HG02763 (cell line): ENCODE measurements at regions not wholly inside any gene's neighbourhood (a gene's known extent, or its start where the extent isn't known, plus 50 kb on each side); places are given as distances from the start of the nearest gene placed in this dataset.

ENCODE experiments used
- ATAC-seq: cut with Tn5 transposase; IDR thresholded peaks from one replicate; pipeline ENCODE4 v1.9.1; 2021; ENCODE audit warnings: mild to moderate bottlenecking, moderate library complexity; ENCODE audit not compliant: unreplicated experiment

DNA sequence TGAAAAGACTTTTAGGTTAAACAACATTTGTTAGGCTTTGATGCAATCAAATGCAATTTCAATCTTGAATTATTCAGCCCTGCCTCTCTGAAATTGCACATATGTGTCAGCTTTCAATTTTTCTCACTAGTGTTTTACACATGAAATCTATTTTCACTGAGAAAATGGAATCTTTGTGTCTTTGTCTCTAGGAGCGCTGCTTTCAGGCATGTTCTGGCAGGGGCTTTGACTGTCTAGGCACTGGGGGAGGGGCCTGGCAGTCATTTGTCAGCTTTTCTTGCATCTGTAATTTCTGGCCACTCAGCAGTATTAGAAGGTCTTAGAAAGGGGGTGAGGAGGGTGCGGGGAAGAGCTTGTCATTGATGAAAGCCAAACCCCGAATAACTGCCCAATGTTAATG lies 264.4 kb downstream of the PTPRC start:
- ATAC-seq = no peak

DNA sequence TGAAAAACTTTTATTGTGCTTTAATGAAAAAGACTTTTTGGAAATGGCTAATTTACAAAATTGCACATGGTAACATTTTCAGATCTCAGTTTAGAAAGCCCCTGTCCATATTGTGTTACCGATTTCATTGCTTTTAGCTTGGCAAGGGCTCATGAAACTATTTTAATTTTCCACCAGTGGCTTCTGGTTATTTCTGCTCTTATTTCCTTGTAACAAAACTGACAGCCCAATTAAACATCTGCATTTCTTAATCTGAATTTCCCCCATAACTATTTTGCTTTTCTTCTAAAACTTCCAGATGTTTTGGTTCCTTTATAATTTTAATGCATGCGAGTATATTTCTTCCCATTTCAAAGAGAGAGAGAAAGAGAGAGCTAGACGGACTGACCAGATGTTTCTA lies 264.8 kb downstream of the PTPRC start:
- ATAC-seq = no peak

DNA sequence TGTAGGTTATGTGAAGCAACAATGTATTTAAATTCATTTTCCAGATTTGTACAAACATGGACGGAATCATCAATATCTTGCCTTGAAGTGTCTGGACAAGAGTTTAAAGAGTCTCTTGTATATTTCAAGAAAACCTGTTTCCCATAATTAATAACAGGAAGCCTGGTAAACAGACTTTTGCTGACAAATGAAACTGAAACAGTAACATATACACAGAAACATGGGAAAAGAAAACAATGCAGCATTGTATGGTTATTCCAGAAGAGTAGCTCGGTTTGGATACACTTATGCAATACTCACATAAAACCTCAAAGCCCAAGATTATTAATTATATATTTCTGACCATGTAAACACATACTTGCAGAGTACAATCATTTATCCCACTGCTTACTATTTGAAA lies 265.5 kb downstream of the PTPRC start:
- no peak for ATAC-seq

DNA sequence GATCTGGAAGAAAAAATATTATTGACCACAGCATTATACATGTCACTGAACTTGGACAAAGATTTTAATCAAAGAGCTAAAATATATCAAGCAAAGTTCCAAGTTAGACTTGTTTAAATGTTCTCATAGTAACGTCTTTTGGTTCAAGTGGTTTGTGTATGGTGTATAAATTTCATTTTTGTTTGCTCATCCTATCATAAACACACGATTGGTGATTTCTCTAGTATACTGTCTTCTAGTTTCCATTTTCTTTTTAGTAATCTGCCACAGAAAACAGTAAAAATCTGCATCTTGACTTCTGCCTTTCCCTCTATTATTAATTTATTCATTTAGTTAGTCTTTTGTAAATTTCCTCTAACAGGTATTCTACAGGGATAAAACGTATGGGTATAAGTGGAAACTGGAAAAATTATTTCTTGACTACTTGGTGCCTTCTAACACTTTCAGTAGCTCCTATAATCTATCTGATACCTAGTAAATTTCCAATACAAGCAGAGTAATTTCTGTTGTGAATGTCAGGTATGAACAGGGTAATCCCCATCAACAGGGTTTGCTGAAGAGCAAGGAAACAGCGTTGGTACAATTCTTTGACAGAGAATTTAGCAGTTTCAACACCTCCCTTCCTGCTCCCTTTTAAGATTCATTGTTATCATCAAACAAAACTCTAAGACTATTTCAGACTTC lies 268.0 kb downstream of the PTPRC start:
- ATAC-seq = no peak

DNA sequence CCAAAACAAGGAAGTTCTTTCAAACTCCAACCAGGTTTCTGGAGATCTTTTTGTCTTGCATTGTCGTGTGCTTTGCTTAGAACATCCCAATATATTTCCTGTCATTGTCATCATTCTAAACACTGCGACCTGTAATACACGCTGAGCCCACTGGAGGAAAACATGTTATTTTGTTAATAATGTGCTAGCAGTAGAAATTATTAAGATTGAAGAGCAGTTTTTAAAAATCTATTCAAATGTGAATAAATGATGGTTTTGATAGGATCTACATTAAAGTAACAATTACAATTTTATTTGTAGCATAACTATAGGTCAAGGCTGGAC lies 268.5 kb downstream of the PTPRC start:
- ATAC-seq = no peak

DNA sequence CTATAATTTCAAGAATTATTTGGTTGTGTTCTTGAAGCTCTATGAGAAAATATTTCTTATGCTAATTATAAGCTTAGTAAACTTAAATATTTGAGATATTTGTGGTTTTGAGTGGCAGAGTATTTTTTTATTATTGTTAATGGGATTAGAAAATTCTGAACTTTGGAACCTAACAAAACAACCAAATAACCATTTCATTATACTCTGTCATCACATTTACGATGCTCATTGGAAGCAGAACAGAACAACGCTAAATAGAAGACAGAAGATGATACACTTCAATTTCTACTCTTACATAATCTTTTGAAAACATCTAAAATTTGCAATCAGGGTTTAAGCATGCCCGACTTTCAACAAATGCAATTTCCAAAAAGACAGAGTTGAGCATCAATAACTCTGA lies 270.2 kb downstream of the PTPRC start:
- no peak for ATAC-seq

DNA sequence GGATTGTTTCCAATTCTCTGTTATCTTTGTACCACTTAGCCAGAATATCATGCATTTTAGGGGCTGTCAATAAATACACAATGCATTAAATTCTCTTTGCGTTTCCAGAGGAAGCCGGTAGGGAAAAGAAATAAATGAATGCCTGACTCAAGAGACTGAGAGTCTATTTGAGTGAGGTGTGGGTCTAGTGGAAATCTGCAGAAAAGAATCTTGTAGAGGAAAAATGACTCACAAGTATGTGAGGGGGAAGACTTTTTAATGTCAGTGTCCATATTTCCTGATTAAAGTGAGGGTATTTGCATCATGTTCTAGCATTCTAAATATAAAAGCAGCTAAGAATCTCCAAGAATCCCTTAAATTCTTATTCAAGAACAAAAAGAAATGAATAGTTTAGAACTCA lies 271.1 kb downstream of the PTPRC start:
- ATAC-seq = no peak

DNA sequence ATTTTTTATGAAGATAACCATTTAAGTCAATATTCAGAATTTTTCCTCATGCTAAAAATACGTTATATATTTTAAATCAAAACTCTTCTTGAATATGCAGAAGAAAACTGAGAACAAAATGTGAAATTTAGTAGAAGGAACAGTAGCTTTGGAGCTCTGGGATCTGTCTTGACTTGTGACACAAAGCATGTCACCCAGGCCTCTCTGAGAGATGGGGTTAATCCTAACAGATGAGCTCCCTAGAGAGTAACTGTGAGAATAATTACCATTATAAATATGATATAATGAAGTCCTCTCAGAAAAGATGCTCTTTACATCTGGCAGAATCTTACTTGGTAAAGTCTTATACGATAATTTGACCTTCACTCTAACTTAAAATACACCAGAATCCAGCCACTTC lies 272.0 kb downstream of the PTPRC start:
- no peak for ATAC-seq

DNA sequence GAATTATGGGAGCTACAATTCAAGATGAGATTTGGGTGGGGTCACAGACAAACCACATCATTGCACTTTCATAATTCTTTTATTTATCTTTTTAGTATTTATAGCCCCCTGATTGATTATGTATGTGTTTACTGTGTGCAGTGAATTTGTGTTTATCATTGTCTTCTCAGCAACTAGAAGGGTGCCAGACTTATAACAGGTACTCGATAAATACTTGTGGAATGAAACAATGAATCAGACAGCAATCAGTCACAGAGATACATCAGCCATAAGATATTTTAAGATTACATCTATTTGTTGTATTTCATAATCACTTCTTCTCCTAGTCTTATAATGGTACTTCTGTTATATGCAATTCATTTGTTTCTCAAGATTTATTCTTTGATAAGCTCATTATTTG lies 273.2 kb downstream of the PTPRC start:
- ATAC-seq = no peak

DNA sequence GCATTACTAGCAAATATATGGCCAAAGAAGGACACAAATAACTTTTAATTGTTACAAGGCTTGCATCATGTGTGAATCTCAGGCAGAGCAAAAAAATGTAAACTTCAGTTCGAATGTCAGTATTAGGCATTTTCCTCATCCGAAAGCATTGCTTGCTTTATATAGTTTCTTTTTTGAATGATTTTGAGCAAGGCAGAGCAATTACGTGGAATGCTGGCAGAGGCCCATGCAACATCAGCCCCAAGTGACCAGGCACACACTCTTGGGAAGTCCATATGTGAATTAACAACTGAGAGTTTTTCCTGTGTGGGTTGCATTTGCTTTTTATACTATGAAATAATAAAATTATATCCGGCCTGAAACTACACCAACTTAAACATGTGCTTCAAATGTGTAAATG lies 274.8 kb downstream of the PTPRC start:
- ATAC-seq = no peak

DNA sequence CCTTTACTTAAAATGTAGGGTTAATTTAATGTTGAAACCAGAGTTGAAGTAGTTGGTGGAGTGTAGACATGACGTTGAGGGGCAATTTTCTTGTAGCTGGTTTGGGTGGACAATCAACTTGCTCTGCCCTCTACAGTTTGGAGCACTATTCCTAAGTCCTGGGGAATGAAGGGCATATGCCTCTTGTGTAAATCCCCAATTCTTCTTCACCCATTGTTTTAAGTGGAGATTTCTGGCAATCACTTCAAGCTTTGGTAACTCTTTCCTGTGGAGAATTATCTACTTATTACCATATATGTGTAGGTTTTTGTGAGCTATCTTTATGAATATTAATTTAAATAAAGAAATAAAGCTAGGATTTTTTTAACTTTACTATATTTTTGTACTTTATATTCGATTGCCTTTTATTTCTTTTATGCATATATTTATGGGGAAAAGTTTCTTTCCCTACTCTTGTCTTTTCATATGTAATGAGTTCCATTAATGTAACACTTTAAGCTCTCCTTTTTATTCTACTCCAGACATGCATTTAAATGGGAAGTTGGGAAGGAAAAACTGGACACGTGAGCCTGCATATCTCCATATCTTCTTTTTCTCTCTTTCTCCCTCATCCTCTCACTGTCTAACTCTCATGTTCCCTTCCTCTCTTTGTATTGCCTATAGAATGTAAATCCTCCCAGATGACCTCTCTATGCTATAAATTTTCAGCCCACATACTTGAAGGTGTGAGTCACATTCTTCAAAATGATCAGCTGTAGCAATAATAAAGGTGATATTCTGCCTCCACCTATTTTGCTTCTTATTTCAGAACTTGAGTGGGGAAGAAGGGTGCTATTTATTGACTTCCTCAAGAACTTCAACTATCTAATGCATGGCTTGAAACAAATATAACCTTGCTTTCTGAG lies 276.7 kb downstream of the PTPRC start:
- ATAC-seq = no peak

DNA sequence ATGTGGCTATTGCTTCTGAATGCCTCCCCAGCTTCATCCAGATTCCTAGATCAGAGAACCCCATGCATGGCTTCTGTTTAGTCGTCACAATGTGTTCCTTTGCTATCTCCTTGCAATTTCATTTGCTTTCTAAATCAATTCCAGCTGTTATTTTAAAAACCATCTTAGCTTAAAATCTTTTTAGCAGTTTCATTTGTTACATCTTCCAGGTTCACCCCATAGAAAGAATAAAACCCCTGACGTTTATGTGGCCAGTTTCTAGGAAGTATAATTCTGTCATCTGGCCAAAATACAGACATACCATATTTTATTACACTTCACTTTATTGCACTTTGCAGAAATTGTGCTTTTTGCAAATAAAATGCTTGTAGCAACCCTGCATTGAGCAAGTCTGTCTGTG lies 278.4 kb downstream of the PTPRC start:
- no peak for ATAC-seq

DNA sequence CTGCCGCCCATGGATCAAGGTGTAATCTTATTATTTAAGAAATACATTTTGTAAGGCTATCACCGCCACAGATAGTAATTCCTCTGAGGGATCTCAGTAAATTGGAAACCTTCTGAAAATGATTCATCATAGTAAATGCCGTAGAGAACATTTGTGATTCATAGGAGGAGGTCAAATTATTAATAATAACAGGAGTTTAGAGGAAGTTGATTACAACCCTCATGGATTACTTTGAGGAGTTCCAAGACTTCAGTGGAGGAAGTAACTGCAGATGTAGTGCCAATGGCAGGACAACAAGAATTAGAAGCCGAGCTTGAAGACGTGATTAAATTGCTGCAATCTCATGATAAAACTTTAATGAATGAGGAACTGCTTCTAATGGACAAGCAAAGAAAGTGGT lies 280.1 kb downstream of the PTPRC start:
- no peak for ATAC-seq

DNA sequence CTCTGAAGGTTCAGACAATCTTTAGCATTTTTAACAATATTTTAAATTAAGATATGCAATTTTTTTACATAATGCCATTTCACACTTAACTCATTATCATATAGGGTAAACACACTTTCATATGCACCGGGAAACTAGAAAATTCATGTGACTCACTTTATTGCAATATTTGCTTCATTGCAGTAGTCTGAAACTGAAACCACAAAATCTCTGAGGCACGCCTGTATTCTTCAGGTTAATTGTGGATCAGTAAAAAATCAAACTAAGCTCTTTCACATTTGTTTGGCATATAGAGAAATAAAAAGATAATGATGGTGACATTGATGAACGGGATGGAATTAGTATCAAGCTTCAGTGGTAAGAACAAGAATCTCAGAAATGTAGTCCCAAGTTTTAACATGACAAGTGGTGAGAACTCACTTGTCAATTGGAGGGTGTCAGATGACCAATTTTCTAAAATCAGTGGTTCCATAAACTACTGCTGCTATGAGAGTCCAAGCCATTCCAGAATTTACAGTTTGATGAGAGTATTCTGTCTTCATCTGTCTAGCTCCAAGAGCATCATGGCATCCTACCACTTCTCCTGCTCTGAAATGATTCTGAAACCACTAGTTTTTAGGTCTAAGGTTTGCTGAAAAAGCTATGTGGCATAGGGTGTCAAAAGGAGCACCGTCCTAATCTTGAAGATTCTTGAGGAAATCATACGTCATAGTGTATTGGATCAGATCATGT lies 281.0 kb downstream of the PTPRC start:
- peak; percentile 46 for ATAC-seq

DNA sequence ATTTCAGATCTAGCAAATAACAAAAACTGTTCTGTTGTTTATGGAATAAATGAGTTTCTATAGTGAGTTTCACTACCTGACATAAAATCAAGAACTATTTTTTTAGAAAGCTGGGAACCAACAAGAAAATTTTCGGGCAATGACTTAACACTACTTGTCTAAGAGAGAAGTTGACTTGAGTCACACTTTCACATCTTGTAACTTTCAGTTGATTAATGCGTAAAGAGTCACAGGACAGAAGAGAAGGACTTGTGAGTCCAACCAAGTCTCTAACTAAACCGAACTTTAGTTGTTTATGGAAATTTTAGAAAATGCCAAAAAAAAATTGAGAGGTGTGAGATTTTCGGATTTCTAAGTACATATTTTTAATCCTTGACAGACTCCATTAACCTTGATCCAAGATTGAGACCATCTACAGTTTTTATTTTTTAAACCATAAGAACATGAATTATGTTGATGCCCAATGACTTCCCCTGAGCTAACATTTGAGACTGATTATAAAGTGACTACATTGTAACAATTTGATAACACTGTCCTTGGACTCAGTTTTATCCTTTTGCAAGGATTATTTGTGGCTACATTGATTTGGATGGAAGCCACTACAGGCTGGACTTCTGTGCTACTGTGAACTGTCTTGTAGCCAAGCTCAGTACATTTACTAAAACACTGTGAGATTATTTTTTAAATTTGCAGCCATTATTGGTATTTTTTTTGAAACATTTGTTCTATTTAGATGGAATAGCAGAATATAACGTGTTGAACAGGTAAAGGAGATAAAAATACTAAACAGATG lies 284.0 kb downstream of the PTPRC start:
- ATAC-seq = peak; percentile 63

DNA sequence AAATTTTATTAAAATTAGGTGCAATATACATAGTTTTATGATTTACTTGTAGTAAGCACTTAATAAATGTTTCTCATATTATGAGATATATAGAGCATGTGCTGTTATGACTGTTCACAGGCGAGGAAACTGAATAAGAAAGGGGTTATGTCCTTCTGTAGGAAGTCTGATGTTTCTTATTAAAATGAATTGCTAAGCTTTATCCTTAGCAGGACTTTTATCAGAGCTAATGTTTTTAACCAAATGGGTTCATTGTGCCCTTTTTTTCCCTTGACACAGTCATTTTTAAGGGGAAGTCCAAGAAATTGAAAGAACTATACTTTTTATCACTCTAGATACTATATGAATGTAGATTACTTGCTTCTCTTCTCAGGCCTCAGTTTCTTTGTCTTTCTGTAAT lies 285.2 kb downstream of the PTPRC start:
- ATAC-seq = no peak

DNA sequence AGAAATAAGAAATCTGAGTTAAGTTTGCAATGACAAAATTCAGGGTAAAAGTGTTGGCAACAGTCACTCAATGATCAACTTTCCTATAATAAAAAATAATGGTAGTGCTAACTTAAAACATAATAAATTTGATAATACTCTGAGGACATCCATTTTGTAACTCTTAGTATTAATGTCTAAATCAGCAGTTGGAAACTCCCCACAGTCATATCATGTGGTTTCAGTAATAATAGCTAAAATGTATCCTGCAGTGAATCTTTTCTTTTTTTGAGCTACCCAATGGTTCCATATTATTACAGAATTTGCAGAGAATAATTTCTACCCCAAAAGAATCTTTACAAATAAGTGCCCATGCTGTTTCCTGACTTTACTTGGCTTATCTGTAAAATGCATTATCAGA lies 286.7 kb downstream of the PTPRC start:
- ATAC-seq = no peak

DNA sequence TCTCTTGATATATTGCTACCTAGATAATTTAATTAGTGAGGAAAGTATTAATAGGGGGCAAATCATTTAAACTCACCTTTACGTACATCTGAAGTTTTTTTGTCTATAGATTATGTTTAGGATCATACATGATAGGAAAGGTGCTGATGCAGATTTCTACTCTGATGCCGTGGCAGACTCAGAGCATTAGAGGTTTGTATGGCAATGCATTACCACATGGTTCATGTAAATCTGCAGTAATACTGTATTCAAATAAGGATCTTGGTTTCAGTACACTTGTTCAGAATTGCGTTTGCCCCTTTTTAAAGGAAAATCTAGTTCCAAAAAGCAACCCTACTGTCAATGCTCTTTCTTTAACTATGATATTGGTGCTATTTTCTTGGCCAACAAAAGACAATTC lies 288.3 kb downstream of the PTPRC start:
- ATAC-seq = no peak

DNA sequence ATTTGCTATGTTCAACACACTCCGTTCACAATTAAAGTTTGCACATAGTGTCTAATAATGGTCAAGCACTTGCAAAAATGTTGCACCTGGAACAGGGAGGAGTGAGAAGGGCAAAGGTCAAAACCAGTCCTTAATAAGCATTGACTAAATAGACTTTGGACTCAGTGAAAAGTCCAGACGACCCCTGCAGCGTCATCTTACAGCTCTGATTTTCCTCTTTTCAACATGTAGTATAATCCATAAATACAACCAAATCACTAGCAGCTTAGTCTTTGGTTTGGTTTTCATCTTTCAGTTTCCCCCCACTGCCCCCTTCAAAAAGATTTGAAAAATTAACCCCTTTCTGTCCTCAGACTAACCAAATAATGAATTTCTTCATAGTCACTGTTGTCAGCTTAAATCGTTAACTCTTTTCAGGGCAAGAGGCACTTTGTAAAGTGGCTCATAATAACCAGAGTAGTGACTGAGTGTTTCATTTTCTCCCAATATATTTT lies 290.3 kb downstream of the PTPRC start:
- peak; percentile 36 for ATAC-seq

DNA sequence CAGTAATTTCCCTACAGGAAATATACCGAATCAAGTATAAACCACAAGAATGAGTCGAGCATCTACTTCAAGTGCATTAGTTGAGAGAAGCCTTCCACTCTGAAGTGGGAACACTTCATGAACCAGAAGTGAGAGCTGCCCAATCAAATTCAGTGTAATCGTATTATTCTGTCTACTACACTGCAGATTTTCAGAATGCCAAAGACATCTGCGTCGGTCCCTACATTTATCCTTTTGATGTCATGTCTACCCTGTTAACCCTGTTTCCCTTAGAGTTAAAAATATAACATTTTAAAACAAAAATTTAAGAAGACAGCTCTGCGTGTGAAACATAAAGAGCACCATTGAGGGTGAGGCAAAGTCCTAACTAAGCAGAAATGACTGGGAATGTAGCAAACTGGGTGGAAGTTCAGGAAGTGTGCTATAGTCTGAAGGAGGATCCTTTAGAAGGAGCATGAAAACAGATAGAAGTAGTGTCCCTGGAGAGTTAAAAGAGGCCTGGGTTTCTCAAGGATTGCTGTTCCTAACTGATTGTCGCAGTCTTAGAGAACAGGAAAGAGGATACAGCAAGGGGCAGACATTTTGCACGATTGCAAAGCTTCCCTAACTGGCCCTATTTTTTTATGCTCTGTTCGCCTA lies 291.2 kb downstream of the PTPRC start:
- ATAC-seq = peak; percentile 54
